ENCODE measurements at regions not wholly inside any gene's neighbourhood (a gene's known extent, or its start where the extent isn't known, plus 50 kb on each side); places are given as distances from the start of the nearest gene placed in this dataset.

DNA sequence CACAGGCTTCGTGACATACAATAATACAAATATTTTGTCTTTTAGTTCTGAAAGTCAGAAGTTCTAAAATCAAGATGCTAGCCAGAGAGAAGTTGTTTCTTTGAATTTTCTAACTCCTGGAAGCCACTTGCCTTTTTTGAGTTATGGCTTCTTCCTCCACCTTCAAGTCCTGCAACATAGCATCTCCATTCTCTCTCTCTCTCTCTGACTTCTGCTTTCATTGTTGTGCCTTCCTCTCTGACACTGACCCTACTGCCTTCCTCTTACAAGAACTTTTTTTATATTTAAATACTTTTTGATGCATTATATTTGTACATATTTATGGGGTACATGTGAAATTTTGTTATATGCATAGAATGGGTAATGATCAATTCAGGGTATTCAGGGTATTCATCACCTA lies 205.9 kb downstream of the MAP2K6 start:
- TF ChIP-seq, protein P1, sequence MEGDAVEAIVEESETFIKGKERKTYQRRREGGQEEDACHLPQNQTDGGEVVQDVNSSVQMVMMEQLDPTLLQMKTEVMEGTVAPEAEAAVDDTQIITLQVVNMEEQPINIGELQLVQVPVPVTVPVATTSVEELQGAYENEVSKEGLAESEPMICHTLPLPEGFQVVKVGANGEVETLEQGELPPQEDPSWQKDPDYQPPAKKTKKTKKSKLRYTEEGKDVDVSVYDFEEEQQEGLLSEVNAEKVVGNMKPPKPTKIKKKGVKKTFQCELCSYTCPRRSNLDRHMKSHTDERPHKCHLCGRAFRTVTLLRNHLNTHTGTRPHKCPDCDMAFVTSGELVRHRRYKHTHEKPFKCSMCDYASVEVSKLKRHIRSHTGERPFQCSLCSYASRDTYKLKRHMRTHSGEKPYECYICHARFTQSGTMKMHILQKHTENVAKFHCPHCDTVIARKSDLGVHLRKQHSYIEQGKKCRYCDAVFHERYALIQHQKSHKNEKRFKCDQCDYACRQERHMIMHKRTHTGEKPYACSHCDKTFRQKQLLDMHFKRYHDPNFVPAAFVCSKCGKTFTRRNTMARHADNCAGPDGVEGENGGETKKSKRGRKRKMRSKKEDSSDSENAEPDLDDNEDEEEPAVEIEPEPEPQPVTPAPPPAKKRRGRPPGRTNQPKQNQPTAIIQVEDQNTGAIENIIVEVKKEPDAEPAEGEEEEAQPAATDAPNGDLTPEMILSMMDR (IDR thresholded peaks at IDR 0.05), result no peak
- no peak for TF ChIP-seq POLR2A (IDR thresholded peaks at IDR 0.05)
